GM18519 (cell line): ENCODE measurements at regions not wholly inside any gene's neighbourhood (a gene's known extent, or its start where the extent isn't known, plus 50 kb on each side); places are given as distances from the start of the nearest gene placed in this dataset.

Experiments
- ATAC-seq: cut with Tn5 transposase; IDR thresholded peaks from one replicate; pipeline ENCODE4 v1.9.1; 2021; ENCODE audit warnings: mild to moderate bottlenecking, moderate library complexity; ENCODE audit not compliant: unreplicated experiment, low FRiP score

GRCh38 chr9:86547571-86547970 lies 193.4 kb upstream of the TUT7 start:
- ATAC-seq = no peak

DNA sequence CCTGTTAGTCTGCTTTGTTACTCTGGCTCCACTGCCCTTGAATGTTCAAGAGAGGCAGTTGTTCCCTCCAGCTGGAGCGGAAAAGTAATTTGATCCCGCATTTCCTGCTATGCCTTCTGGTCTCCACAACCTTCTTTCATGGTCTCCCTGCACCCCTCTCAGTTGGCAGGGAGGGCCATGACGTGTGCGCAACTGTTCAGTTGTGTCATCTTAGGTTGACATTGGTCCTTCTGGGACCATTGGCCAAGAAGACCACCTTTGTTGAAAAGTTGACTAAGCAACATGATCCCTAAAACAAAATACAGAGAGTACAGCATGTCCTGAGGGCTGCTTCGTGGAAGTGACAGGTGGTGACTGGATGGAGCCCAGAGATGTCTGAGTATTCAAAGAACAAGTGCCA lies 192.5 kb upstream of the TUT7 start:
- no peak for ATAC-seq

- no peak for ATAC-seq
These were observed 190.9 kb upstream of the TUT7 start for GRCh38 chr9:86545090-86545489.

- ATAC-seq = no peak
These were observed 186.9 kb upstream of the TUT7 start for GRCh38 chr9:86541014-86541570.

DNA sequence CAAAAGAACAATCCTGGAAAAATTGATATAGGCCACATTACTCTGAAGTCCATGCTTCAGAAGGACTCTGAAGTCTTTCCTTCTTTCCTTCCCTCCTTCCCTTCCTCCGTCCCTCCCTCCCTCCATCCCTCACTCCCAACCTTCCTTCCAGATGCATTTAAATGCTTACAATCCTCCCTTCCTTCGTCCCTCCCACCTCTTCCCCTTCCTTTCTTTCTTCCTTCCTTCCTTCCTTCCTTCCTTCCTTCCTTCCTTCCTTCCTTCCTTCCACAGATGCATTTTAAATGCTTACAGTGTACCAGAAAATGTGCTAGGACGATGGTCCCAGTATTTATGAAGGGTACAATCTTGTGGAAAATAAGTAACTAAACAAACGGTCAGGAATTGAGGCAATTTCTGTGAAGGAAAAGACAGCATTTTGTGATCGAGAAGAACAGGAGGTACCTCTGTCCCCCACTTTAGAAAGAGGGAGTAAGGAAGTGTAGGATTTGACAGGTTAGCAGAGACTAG lies 181.3 kb upstream of the TUT7 start:
- ATAC-seq = no peak

DNA sequence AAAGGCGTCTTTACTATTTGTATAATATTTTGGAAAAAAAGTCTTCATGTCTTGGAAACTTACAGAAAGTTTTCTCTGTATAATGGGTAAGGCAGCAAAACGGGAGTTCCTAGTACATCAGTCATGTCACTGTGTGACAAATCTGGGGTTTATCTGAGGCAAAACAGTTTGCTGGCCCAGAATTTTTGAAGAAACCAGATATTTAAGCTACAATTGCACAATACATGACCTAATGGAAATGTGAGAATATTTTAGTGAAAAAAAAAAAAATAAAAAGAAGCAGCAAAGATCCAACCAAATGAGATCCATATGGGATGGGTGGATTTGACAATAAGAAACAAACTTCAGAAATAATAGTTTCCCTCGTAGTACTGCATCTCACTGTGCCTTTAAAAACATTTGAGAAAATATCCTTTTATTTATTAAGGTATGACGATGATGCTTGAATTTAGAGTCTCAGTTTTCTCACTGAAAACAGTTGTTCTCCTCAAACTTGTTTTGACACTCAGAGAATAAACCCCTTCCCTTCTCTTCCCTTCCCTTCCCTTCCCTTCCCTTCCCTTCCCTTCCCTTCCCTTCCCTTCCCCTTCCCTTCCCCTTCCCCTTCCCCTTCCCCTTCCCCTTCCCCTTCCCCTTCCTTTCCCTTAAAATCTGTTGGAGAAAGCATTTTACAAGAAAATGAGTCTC lies 180.5 kb upstream of the TUT7 start:
- no peak for ATAC-seq

GRCh38 chr9:86531971-86532640 lies 177.9 kb upstream of the TUT7 start:
- no peak for ATAC-seq

- ATAC-seq = no peak
These were observed 177.2 kb upstream of the TUT7 start for GRCh38 chr9:86531273-86531970.

DNA sequence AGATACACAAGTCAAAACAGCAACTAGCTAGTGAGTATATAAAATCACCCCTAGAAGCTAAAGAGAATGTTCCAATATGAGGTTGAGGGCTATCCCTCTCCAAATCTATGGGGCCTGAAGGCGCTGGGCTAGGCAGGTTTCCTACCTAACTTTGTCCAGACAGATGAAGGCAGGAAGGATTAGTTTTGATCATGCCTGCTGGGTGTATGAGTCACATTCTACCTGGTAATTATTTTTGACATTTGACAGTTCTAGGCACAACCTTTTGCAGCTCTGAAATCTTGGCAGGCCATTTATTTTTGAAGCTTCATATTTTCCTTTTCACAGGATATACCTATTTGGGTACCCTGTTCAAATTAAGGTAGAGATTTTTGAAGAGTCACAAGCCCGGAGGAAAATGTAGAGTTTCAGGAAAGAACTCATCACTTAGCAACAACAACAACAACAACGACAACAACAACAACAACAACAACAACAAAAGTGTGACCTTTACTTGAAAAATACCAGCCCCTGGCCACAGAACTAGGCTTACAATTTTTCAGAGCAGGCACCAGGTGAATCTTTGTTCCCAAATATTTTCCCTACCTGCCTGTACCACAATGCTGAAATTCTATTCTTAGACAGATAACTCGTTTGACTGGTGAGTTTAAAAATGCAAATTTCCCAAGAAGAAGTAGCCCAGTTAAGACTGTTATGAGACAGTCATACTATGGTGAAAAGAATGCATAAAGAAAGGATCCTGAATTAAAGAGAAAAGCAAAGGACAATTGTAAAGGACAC lies 175.5 kb upstream of the TUT7 start:
- no peak for ATAC-seq

DNA sequence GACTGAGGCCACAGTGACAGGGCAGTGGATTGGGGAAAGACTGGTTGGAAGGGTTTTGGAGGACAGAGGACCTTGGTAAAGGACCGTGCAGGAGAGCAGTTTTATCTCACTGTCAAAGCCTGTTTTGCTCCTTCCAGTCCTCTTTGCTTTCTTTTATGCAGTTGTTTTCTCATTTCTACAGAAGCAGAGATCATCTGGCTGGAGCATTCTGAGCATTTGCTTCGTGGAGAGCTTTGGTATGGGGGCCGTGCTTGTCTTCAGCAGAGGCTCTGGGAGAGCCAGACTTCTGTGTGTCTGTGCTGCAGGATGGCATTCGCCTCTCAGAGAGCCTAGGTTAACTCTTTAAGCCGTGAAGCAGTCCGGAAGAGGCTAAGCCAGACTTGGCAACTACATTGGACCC lies 171.8 kb upstream of the TUT7 start:
- no peak for ATAC-seq

DNA sequence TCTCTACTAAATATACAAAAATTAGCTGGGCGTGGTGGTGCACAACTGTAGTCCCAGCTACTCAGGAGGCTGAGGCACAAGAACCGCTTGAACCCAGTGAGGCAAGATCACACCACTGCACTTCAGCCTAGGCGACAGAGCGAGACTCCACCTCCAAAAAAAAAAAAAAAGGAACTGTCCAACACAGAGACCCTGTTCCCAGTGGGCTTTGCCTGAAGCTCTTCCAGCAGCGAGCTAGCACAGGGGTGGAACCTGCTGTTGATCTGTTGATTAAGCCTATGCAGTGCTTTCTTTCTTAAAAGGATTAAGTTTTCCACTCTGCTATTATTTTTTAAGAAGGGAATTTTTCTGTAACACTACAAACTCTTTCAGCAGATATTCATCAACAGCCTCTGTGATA lies 171.0 kb upstream of the TUT7 start:
- no peak for ATAC-seq

DNA sequence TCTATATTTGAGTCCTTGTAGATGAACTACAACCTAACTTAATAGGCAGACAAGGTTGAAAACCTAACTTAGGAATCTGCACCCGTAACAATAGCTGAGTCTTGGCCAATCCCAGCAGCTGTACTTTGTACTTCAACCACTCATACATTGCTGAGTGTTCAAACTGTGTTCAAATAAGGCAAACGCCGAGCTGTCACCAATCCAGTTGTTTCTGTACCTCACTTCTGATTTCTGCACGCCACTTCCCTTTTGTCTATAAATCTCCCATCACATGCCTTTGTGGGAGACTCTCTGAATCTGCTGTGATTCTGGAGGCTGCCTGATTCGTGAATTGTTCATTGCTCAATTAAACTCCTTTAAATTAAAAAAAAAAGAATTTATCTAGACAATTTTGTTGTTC lies 167.8 kb upstream of the TUT7 start:
- ATAC-seq = no peak

- no peak for ATAC-seq
These were observed 167.1 kb upstream of the TUT7 start for GRCh38 chr9:86521322-86521721.

GRCh38 chr9:86519066-86519615 lies 164.9 kb upstream of the TUT7 start:
- ATAC-seq = no peak

DNA sequence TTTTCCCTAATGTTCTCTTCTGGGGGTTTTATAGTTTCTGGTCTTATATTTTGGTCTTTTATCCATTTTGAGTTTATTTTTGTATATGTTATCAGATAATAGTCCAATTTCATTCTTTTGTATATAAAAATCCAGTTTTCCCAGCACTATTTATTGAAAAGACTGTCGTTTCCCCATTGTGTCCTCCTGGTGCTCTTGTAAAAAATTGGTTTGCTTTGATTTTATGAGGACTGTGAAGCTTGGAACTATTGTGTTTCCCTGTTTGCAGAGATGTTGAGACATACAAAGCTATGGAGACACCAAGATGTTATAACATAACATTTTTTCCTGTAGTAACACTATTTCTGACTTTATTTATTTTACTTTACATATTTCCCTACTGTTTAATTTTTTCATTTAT lies 163.3 kb upstream of the TUT7 start:
- ATAC-seq = no peak

DNA sequence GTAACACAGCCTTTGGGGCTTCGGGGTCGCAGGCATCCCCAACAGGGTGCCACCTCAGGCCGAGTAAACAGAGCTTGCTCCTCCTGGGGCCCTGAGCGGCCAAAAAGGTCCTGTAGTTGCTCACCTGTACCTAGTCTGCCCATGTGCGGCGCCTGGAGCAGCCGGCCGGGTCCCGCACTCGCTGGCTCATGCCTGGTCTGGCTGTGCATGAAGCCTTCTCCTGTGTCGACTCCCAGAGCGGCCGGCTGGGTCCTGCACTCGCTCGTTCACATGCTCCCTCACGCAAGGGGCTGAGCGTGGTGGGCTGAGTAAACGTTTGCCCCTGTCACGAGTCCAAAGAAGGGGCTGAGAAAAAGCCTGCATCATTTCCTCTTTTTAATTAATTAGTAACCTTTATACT lies 162.4 kb upstream of the TUT7 start:
- ATAC-seq = no peak

GRCh38 chr9:86515221-86515620 lies 161.0 kb upstream of the TUT7 start:
- ATAC-seq = no peak

- ATAC-seq = no peak
These were observed 159.2 kb upstream of the TUT7 start for GRCh38 chr9:86513429-86513828.

GRCh38 chr9:86512929-86513328 lies 158.7 kb upstream of the TUT7 start:
- ATAC-seq = no peak

DNA sequence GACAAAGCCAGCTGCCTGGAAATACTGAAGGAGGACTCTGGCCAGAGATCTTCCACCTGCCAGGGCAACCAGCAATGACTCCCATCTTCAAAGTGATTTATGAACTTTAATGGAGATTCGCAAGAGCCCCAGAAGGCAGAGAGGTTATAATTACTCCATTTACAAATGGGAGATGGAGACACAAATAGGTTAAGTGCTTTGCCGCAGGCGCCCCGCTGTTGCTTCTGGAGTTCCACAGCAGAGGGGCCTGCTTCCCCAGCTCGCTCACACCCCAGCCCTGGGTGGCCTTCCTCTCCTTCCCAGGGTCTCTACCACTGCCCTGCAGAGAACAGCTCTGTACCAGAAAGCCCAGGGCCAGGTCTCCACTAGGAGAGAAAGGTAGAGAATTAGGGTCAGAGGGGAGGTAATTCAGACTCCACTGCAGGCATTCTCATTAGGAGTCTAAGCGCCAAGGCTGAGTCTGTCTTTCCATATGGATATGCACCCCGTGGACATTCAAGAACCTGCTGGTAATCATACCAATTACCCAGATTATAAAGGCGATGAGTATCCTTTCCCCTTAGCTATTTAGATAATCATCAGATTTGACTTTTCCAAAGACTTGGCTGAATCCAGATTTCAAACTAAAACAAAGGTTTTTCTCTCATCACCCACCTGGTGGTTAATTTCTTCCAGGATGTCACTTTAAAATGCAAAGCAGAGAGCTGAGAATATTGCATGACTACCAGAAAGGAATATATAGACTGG lies 157.6 kb upstream of the TUT7 start:
- no peak for ATAC-seq
